Mucosa of descending colon (tissue), 3 donors: ENCODE measurements at regions not wholly inside any gene's neighbourhood (a gene's known extent, or its start where the extent isn't known, plus 50 kb on each side); places are given as distances from the start of the nearest gene placed in this dataset.
A peak's percentile ranks its signal among the peaks of the same experiment; 100 is the strongest.
"Not testable (repeated sequence)": the region's sequence is repeated elsewhere in the genome, so short reads cannot be mapped to it uniquely, and the experiment has no call there.

Experiments used
- ATAC-seq: fragments of 200-7000 bp; cut with Tn5 transposase; one replicate; pipeline ENCODE4 v1.9.1; 2020; ENCODE audit warnings: mild to moderate bottlenecking, moderate library complexity
- DNase-seq, 3 donors: peaks; one replicate each; pipeline ENCODE4 v3.0.0-alpha.2; 2020
- H3K36me3 ChIP-seq: fragments of 200-600 bp; one replicate; pipeline ENCODE4 v1.8.0; 2021; ENCODE audit warnings: low read depth, mild to moderate bottlenecking
- H3K4me1 ChIP-seq: fragments of 200-600 bp; one replicate; pipeline ENCODE4 v1.8.0; 2021; ENCODE audit warnings: low read depth, mild to moderate bottlenecking
- H3K4me3 ChIP-seq: fragments of 200-600 bp; one replicate; pipeline ENCODE4 v1.8.0; 2021; ENCODE audit warnings: mild to moderate bottlenecking
- H3K9me3 ChIP-seq: fragments of 200-600 bp; one replicate; pipeline ENCODE4 v1.8.0; 2021; ENCODE audit warnings: mild to moderate bottlenecking
- intact Hi-C, 2 donors: fragments of 100-400 bp; cut with DNase I in 1 of 2; cut with micrococcal nuclease in 1 of 2; formaldehyde crosslinking; loops; one replicate each; pipeline versions ENCODE4 v1.11.0 to v1.11.1; 2022; cut with DNase I, micrococcal nuclease
- TF ChIP-seq, protein P1 (sequence below): fragments of 200-600 bp; IDR thresholded peaks from one replicate; pipeline ENCODE4 v1.8.0; 2022; ENCODE audit warnings: antibody characterized with exemption, mild to moderate bottlenecking
- donor health status: DM: no; HTN: no; CAD: no; lungs with moderate emphysema.
- donor health status: DM: no; HTN: no; CAD: no.
- donor health status: DM: no; HTN: yes; CAD: no.

- TF ChIP-seq, protein P1, sequence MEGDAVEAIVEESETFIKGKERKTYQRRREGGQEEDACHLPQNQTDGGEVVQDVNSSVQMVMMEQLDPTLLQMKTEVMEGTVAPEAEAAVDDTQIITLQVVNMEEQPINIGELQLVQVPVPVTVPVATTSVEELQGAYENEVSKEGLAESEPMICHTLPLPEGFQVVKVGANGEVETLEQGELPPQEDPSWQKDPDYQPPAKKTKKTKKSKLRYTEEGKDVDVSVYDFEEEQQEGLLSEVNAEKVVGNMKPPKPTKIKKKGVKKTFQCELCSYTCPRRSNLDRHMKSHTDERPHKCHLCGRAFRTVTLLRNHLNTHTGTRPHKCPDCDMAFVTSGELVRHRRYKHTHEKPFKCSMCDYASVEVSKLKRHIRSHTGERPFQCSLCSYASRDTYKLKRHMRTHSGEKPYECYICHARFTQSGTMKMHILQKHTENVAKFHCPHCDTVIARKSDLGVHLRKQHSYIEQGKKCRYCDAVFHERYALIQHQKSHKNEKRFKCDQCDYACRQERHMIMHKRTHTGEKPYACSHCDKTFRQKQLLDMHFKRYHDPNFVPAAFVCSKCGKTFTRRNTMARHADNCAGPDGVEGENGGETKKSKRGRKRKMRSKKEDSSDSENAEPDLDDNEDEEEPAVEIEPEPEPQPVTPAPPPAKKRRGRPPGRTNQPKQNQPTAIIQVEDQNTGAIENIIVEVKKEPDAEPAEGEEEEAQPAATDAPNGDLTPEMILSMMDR, result no peak
- Histone ChIP-seq H3K4me3 (no peak overlapping the region), H3K36me3 (no peaks in the 10 kb centered on the region), H3K9me3 (peaks cover 2% of the 10 kb centered on the region), H3K4me1 (no peaks in the 10 kb centered on the region)
- peak in 1 of 3 donors; percentile 42 for DNase-seq
- intact Hi-C loops, result no loop called here
- no peak for ATAC-seq
Observed at GRCh38 chr5:99763021-99763774, 772.0 kb upstream of the FAM174A start.

- no peaks in the 10 kb centered on the region for H3K4me1 ChIP-seq
- H3K4me3 ChIP-seq, result no peak overlapping the region
- DNase-seq (no peak), ATAC-seq (no peak)
- intact Hi-C loops, result no loop called here
- no peaks in the 10 kb centered on the region for H3K9me3 ChIP-seq
- H3K36me3 ChIP-seq, result no peaks in the 10 kb centered on the region
- TF ChIP-seq, protein P1, result no peak
Observed at GRCh38 chr5:99747342-99747741, 787.8 kb upstream of the FAM174A start.

- H3K36me3 ChIP-seq, H3K4me1 ChIP-seq, H3K9me3 ChIP-seq, H3K4me3 ChIP-seq, DNase-seq, ATAC-seq, intact Hi-C loops: not testable (repeated sequence)
Observed at GRCh38 chr5:99733146-99733545, 802.0 kb upstream of the FAM174A start.

GRCh38 chr5:99730653-99731052, 801.8 kb upstream of the CHD1 start:
- H3K9me3 ChIP-seq, DNase-seq, H3K36me3 ChIP-seq, intact Hi-C loops, ATAC-seq, H3K4me3 ChIP-seq, H3K4me1 ChIP-seq: not testable (repeated sequence)

- intact Hi-C loops, result no loop called here
- H3K4me1 ChIP-seq, result no peaks in the 10 kb centered on the region
- H3K9me3 ChIP-seq, result no peaks in the 10 kb centered on the region
- TF ChIP-seq, protein P1, result no peak
- no peak for DNase-seq
- no peaks in the 10 kb centered on the region for H3K36me3 ChIP-seq
- no peak for ATAC-seq
- no peak overlapping the region for H3K4me3 ChIP-seq
Observed at GRCh38 chr5:99724732-99725290, 796.0 kb upstream of the CHD1 start.

DNA sequence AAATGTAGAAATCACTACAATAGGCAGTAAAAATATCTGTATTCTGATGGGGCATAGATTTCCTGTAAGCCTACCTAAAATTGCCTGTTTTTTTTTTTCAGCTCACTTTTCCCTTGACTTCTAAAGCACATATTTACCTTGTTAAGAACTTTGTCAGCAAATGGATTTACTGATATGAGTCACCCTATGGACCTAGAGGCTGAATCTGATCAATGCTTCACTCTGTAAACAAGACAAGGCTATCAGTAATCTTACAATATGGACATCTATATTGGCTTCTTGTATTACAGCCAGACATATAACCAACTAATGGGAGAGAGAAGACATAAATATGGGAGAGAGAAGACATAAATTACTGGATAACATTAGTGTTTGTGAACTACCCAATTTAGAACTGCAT, 792.7 kb upstream of the CHD1 start:
- DNase-seq (no peak), ATAC-seq (no peak)

More for the DNA sequence above, 792.7 kb upstream of the CHD1 start:
- Histone ChIP-seq H3K4me3 (no peak overlapping the region), H3K9me3 (no peaks in the 10 kb centered on the region), H3K36me3 (no peaks in the 10 kb centered on the region), H3K4me1 (no peaks in the 10 kb centered on the region)
- intact Hi-C loops, result no loop called here
- TF ChIP-seq, protein P1, result no peak
